B cell (primary cell): ENCODE measurements at regions not wholly inside any gene's neighbourhood (a gene's known extent, or its start where the extent isn't known, plus 50 kb on each side); places are given as distances from the start of the nearest gene placed in this dataset.

ENCODE experiments used
- ATAC-seq: fragments of 200-7000 bp; cut with Tn5 transposase; one replicate; pipeline ENCODE4 v1.10.0; 2021; ENCODE audit warnings: low read depth, mild to moderate bottlenecking, moderate number of reproducible peaks, moderate library complexity
- CTCF ChIA-PET: fragments of 350-600 bp; sonication (Branson Sonifier 250); formaldehyde crosslinking; loops from one replicate; lab custom pipeline; 2021; ENCODE audit warnings: antibody characterized with exemption, inconsistent platforms; lab: Charles Lee
- POLR2A ChIA-PET: fragments of 350-600 bp; sonication (Branson Sonifier 250); formaldehyde crosslinking; loops from one replicate; lab custom pipeline; 2021; ENCODE audit warnings: antibody characterized with exemption; lab: Charles Lee
- DNase-seq: peaks from one replicate; pipeline ENCODE4 v3.0.0; 2013
- H2AFZ ChIP-seq: 2 replicates; pipeline ENCODE4 v1.6.1; 2012; ENCODE audit warnings: mild to moderate bottlenecking, low read depth, low read length; ENCODE audit not compliant: insufficient read depth, poor library complexity, severe bottlenecking
- H3K27ac ChIP-seq, 2 donors: 1 replicate in 1 of 2; 2 replicates in 1 of 2; pipeline ENCODE4 v1.5.1; 2012 to 2013; ENCODE audit warnings: low read length in 2 of 2, mild to moderate bottlenecking in 2 of 2, moderate library complexity in 1 of 2
- H3K27me3 ChIP-seq, 4 experiments: fragments of 200-600 bp in 1 of 4; sonication (generic) in 1 of 4; replicated peaks in 1 of 4; 1 replicate in 2 of 4; 2 replicates in 2 of 4; pipeline versions ENCODE4 v1.6.1 to v1.7.0; 2013 to 2016; ENCODE audit warnings: low read length in 3 of 4, mild to moderate bottlenecking in 2 of 4, mixed read lengths in 1 of 4, moderate library complexity in 1 of 4; ENCODE audit not compliant: insufficient read depth in 4 of 4, control insufficient read depth in 3 of 4; ENCODE audit errors: control extremely low read depth in 1 of 4
- H3K36me3 ChIP-seq, 2 experiments: replicated peaks in 1 of 2; 1 replicate in 1 of 2; 2 replicates in 1 of 2; pipeline versions ENCODE4 v1.6.1 to v1.7.1; 2013; ENCODE audit warnings: low read length in 1 of 2; ENCODE audit not compliant: insufficient read depth in 2 of 2, control insufficient read depth in 1 of 2; ENCODE audit errors: control extremely low read depth in 1 of 2, extremely low read depth in 1 of 2
- H3K4me1 ChIP-seq, 2 donors: fragments of 200-600 bp in 1 of 2; sonication (generic) in 1 of 2; 1 replicate in 1 of 2; 2 replicates in 1 of 2; pipeline versions ENCODE4 v1.5.1 to v1.6.1; 2013 to 2017; ENCODE audit warnings: low read length in 2 of 2; ENCODE audit not compliant: control insufficient read depth in 2 of 2, insufficient read depth in 2 of 2
- H3K4me2 ChIP-seq: replicated peaks from 2 replicates; pipeline ENCODE3; 2012; ENCODE audit warnings: mild to moderate bottlenecking, low read depth, low read length; ENCODE audit not compliant: poor library complexity, severe bottlenecking
- H3K4me3 ChIP-seq, 5 experiments: fragments of 200-600 bp in 1 of 5; sonication (generic) in 1 of 5; 1 replicate in 3 of 5; 2 replicates in 2 of 5; pipeline versions ENCODE4 v1.5.1 to v1.7.0; 2011 to 2016; ENCODE audit warnings: low read length in 4 of 5, mild to moderate bottlenecking in 4 of 5, low read depth in 2 of 5, control low read depth in 1 of 5, moderate library complexity in 1 of 5; ENCODE audit not compliant: insufficient read depth in 1 of 5; ENCODE audit errors: control extremely low read depth in 1 of 5, extremely low read depth in 1 of 5
- H3K79me2 ChIP-seq: fragments of 200-600 bp; sonication (generic); one replicate; pipeline ENCODE4 v1.6.0; 2016; ENCODE audit warnings: low read length; ENCODE audit not compliant: control insufficient read depth, insufficient read depth
- H3K9ac ChIP-seq: fragments of 200-600 bp; sonication (generic); 2 replicates; pipeline ENCODE4 v1.6.1; 2017; ENCODE audit warnings: mild to moderate bottlenecking, low read length, moderate library complexity
- H3K9me3 ChIP-seq, 3 donors: one replicate each; pipeline versions ENCODE4 v1.6.1 to v1.7.1; 2013; ENCODE audit warnings: low read length in 2 of 3; ENCODE audit not compliant: control insufficient read depth in 2 of 3, insufficient read depth in 1 of 3; ENCODE audit errors: control extremely low read depth in 1 of 3
- H4K20me1 ChIP-seq: 2 replicates; pipeline ENCODE4 v1.6.0; 2012; ENCODE audit warnings: mild to moderate bottlenecking, low read length; ENCODE audit not compliant: insufficient read depth, control insufficient read depth, poor library complexity, severe bottlenecking
- H3K27ac Mint-ChIP-seq: one replicate; pipeline ENCODE4 v1.8.0; 2021; ENCODE audit warnings: mixed read lengths
- H3K27me3 Mint-ChIP-seq: one replicate; pipeline ENCODE4 v1.8.0; 2021; ENCODE audit warnings: mixed read lengths
- H3K4me1 Mint-ChIP-seq: one replicate; pipeline ENCODE4 v1.8.0; 2021; ENCODE audit warnings: mixed read lengths
- H3K4me3 Mint-ChIP-seq: one replicate; pipeline ENCODE4 v1.8.0; 2021; ENCODE audit warnings: mixed read lengths
- H3K9me3 Mint-ChIP-seq: one replicate; pipeline ENCODE4 v1.8.0; 2022; ENCODE audit warnings: mixed read lengths; ENCODE audit not compliant: insufficient read depth
- EZH2 ChIP-seq: IDR thresholded peaks from 2 replicates; pipeline ENCODE4 v1.6.1; 2012; ENCODE audit warnings: borderline replicate concordance, low read depth, mild to moderate bottlenecking, moderate library complexity, low read length; ENCODE audit not compliant: insufficient read depth, poor library complexity, severe bottlenecking
- WGBS: methylation state at CpG from one replicate; pipeline ENCODE4 v1.1.5; 2013; ENCODE audit warnings: missing lambda C conversion rate; ENCODE audit not compliant: insufficient coverage; 5-methylcytosine and 5-hydroxymethylcytosine counted together
- intact Hi-C: fragments of 100-400 bp; cut with micrococcal nuclease; formaldehyde crosslinking; loops from one replicate; pipeline ENCODE4 v1.10.0; 2022
- TF ChIP-seq, protein P1 (sequence below): fragments of 200-600 bp; IDR thresholded peaks from one replicate; pipeline ENCODE4 v1.8.0; 2022; ENCODE audit warnings: antibody characterized with exemption, mild to moderate bottlenecking

DNA sequence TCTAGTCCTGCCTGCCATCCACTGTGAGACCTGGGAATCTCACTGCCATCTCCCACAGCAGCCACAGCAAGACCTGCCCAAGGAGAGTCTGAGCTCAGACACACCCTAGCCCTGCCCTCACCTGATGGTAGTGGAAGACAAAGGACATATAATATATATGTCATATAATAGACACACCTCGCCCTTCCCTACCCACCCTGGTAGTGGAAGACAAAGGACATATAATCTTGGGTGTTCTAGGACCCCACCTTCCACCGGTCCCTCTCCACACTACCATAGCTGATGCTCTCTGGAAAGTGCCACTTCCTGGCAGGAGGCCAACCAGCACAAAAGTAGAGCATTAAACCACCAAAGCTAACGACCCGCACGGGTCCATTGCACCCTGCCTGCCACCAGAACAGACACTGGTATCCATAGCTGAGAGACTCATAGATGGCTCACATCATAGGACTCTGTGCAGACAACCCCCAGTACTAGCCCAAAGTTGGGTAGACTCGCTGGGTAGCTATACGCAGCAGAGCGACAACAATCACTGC lies 545.6 kb downstream of the CAAP1 start:
- ATAC-seq (no peak), DNase-seq (no peak)
- Mint-ChIP-seq H3K9me3 (peaks cover 9% of the 10 kb centered on the region), H3K4me3 (no peak overlapping the region), H3K27me3 (no peaks in the 10 kb centered on the region), H3K4me1 (no peaks in the 10 kb centered on the region), H3K27ac (no peak overlapping the region)
- intact Hi-C loops: no loop called here
- Histone ChIP-seq H3K4me3 (no peak overlapping the region), H3K27ac (no peak overlapping the region), H3K9me3 (peaks cover 0 to 8% (median 0%) of the 10 kb centered on the region in 3 donors), H3K4me1 (no peaks in the 10 kb centered on the region), H4K20me1 (no peaks in the 10 kb centered on the region), H3K4me2 (no peak overlapping the region), H2AFZ (no peak overlapping the region), H3K9ac (no peak overlapping the region), H3K27me3 (no peaks in the 10 kb centered on the region), H3K36me3 (no peaks in the 10 kb centered on the region), H3K79me2 (no peaks in the 10 kb centered on the region)
- ChIA-PET POLR2A (no interaction called here), CTCF (no interaction called here)
- WGBS: 76% methylated on average over 7 of the region's 8 CpGs
- no peak for TF ChIP-seq EZH2
- TF ChIP-seq, protein P1, sequence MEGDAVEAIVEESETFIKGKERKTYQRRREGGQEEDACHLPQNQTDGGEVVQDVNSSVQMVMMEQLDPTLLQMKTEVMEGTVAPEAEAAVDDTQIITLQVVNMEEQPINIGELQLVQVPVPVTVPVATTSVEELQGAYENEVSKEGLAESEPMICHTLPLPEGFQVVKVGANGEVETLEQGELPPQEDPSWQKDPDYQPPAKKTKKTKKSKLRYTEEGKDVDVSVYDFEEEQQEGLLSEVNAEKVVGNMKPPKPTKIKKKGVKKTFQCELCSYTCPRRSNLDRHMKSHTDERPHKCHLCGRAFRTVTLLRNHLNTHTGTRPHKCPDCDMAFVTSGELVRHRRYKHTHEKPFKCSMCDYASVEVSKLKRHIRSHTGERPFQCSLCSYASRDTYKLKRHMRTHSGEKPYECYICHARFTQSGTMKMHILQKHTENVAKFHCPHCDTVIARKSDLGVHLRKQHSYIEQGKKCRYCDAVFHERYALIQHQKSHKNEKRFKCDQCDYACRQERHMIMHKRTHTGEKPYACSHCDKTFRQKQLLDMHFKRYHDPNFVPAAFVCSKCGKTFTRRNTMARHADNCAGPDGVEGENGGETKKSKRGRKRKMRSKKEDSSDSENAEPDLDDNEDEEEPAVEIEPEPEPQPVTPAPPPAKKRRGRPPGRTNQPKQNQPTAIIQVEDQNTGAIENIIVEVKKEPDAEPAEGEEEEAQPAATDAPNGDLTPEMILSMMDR: no peak

DNA sequence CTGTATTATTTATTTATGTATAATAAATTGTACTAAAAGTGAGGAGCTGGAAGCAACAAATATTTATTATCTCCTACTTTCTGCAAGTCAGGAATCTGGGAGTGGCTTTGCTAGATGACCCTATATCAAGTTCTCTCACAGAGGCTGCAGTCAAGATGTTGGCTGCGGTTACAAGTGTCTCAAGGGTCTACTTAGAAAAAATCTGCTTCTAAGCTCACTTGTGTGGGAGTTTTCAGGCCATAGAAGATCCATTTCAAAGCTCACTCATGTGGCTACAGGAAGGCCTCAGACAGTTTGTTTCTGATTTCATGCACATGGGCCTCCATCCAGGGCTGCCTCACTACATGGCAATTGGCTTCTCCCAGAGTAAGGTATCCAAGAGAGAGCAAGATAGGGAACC lies 551.1 kb downstream of the CAAP1 start:
- Histone ChIP-seq H4K20me1 (no peaks in the 10 kb centered on the region), H3K36me3 (no peaks in the 10 kb centered on the region), H3K4me3 (no peak overlapping the region), H2AFZ (no peak overlapping the region), H3K9ac (no peak overlapping the region), H3K79me2 (no peaks in the 10 kb centered on the region), H3K27ac (no peak overlapping the region), H3K9me3 (peaks cover 0 to 3% (median 0%) of the 10 kb centered on the region in 3 donors), H3K4me1 (no peaks in the 10 kb centered on the region), H3K27me3 (no peaks in the 10 kb centered on the region), H3K4me2 (no peak overlapping the region)
- WGBS: 71% methylated on average over 1 of the region's 1 CpG
- no peak for DNase-seq
- H3K4me3 Mint-ChIP-seq: no peak overlapping the region
- CTCF ChIA-PET: no interaction called here
- no peaks in the 10 kb centered on the region for H3K27me3 Mint-ChIP-seq
- intact Hi-C loops: no loop called here
- ATAC-seq: no peak
- TF ChIP-seq, protein P1: no peak
- TF ChIP-seq EZH2: no peak
- no peak overlapping the region for H3K27ac Mint-ChIP-seq
- POLR2A ChIA-PET: no interaction called here
- H3K4me1 Mint-ChIP-seq: no peaks in the 10 kb centered on the region
- peaks cover 4% of the 10 kb centered on the region for H3K9me3 Mint-ChIP-seq
